Endothelial cell of umbilical vein (primary cell): ENCODE measurements at regions not wholly inside any gene's neighbourhood (a gene's known extent, or its start where the extent isn't known, plus 50 kb on each side); places are given as distances from the start of the nearest gene placed in this dataset.

Experiments used
- BruUV-seq: library from RNA; stranded (reverse); fragments of 400-500 nt; replicated peaks from 2 replicates; lab custom pipeline; 2021; lab: Mats Ljungman, UMichigan
- CTCF ChIA-PET: fragments of 300-600, 350-600 bp; sonication (Branson Sonifier 250); formaldehyde crosslinking; loops from one replicate; lab custom pipeline; 2021; ENCODE audit warnings: antibody characterized with exemption, inconsistent platforms; lab: Charles Lee
- POLR2A ChIA-PET: fragments of 300-600, 350-600 bp; sonication (Branson Sonifier 250); formaldehyde crosslinking; loops from one replicate; lab custom pipeline; 2021; ENCODE audit warnings: antibody characterized with exemption, inconsistent platforms; lab: Charles Lee
- DNase-seq: peaks from one replicate; pipeline ENCODE4 v3.0.0-alpha.2; 2011; ENCODE audit warnings: low read depth, low spot score
- FAIRE-seq: peaks from 2 replicates; lab custom pipeline; 2011; peaks lifted over from hg19 to GRCh38; lab: Jason Lieb, UNC
- H2AFZ ChIP-seq: 2 replicates; pipeline ENCODE4 v1.6.0; 2012; ENCODE audit warnings: low read depth, low read length, control low read depth, inconsistent platforms
- H3K27ac ChIP-seq: 2 replicates; pipeline ENCODE4 v1.5.1; 2011; ENCODE audit warnings: low read depth, mild to moderate bottlenecking, control low read depth, low read length, moderate library complexity; ENCODE audit not compliant: insufficient read depth
- H3K27me3 ChIP-seq, 2 experiments: 2 replicates each; pipeline versions ENCODE4 v1.6.0 to v1.6.1; 2011; ENCODE audit warnings: low read length in 2 of 2, mixed read lengths in 1 of 2; ENCODE audit not compliant: control insufficient read depth in 2 of 2, insufficient read depth in 2 of 2
- H3K36me3 ChIP-seq, 2 experiments: 2 replicates in 1 of 2; 3 replicates in 1 of 2; pipeline ENCODE4 v1.5.1; 2011; ENCODE audit warnings: low read length in 2 of 2, mild to moderate bottlenecking in 1 of 2, moderate library complexity in 1 of 2; ENCODE audit not compliant: control insufficient read depth in 2 of 2, insufficient read depth in 2 of 2; ENCODE audit errors: extremely low read depth in 1 of 2
- H3K4me1 ChIP-seq: 3 replicates; pipeline ENCODE4 v1.5.1; 2011; ENCODE audit warnings: mild to moderate bottlenecking, low read length; ENCODE audit not compliant: control insufficient read depth, insufficient read depth; ENCODE audit errors: extremely low read depth
- H3K4me2 ChIP-seq: 2 replicates; pipeline ENCODE4 v1.6.1; 2011; ENCODE audit warnings: low read length, control low read depth, mixed read lengths; ENCODE audit not compliant: insufficient read depth
- H3K4me3 ChIP-seq, 3 experiments: fragments of 200-600 bp in 1 of 3; sonication (generic), shearing (Covaris generic) in 1 of 3; replicated peaks in 1 of 3; 2 replicates each; pipeline ENCODE4 v1.5.1; 2011 to 2016; ENCODE audit warnings: control low read depth in 3 of 3, low read length in 3 of 3, mild to moderate bottlenecking in 2 of 3, inconsistent platforms in 1 of 3, low read depth in 1 of 3, moderate library complexity in 1 of 3; ENCODE audit not compliant: insufficient read depth in 1 of 3
- H3K79me2 ChIP-seq: 2 replicates; pipeline ENCODE4 v1.6.0; 2012; ENCODE audit warnings: low read length, inconsistent platforms; ENCODE audit not compliant: control insufficient read depth, insufficient read depth
- H3K9ac ChIP-seq: replicated peaks from 2 replicates; pipeline ENCODE3; 2011; ENCODE audit warnings: low read length, control low read depth; ENCODE audit not compliant: insufficient read depth; ENCODE audit errors: extremely low read depth
- H3K9me1 ChIP-seq: replicated peaks from 3 replicates; pipeline ENCODE4 v1.6.0; 2011; ENCODE audit warnings: mild to moderate bottlenecking, low read length; ENCODE audit not compliant: control insufficient read depth, insufficient read depth; ENCODE audit errors: extremely low read depth
- H3K9me3 ChIP-seq: replicated peaks from 2 replicates; pipeline ENCODE4 v1.5.1; 2012; ENCODE audit warnings: low read length, inconsistent platforms; ENCODE audit not compliant: control insufficient read depth, insufficient read depth
- H4K20me1 ChIP-seq: replicated peaks from 2 replicates; pipeline ENCODE3; 2011; ENCODE audit warnings: mild to moderate bottlenecking, low read length; ENCODE audit not compliant: control insufficient read depth, insufficient read depth; ENCODE audit errors: extremely low read depth
- EZH2 ChIP-seq: IDR thresholded peaks from 2 replicates; pipeline ENCODE4 v1.6.1; 2012; ENCODE audit warnings: borderline replicate concordance, low read depth, mild to moderate bottlenecking, moderate library complexity, low read length, inconsistent platforms; ENCODE audit not compliant: severe bottlenecking
- FOS ChIP-seq: IDR thresholded peaks from 2 replicates; pipeline ENCODE4 v1.6.1; 2011; ENCODE audit warnings: mild to moderate bottlenecking, low read length, moderate library complexity, borderline replicate concordance; ENCODE audit not compliant: insufficient read depth
- GATA2 ChIP-seq: IDR thresholded peaks from 2 replicates; pipeline ENCODE4 v1.7.0; 2011; ENCODE audit warnings: low read depth, mild to moderate bottlenecking, moderate library complexity, mixed read lengths, low read length; ENCODE audit not compliant: insufficient read length, insufficient read depth
- JUN ChIP-seq: IDR thresholded peaks from 2 replicates; pipeline ENCODE4 v1.6.1; 2011; ENCODE audit warnings: borderline replicate concordance, low read depth; ENCODE audit not compliant: insufficient read length, insufficient read depth
- MYC ChIP-seq: IDR thresholded peaks from one replicate; pipeline ENCODE4 v1.6.1; 2011; ENCODE audit warnings: mild to moderate bottlenecking, low read depth, low read length
- POLR2A ChIP-seq: IDR thresholded peaks from 2 replicates; pipeline ENCODE4 v1.6.1; 2012; ENCODE audit warnings: low read depth, mild to moderate bottlenecking, control low read depth, low read length
- POLR2AphosphoS5 ChIP-seq: IDR thresholded peaks from 2 replicates; pipeline ENCODE4 v1.6.1; 2012; ENCODE audit warnings: low read depth, mild to moderate bottlenecking, control low read depth, low read length, moderate library complexity; ENCODE audit not compliant: insufficient read depth
- dilution Hi-C: fragments of 300-500 bp; cut with MboI; formaldehyde crosslinking; loops from one replicate; pipeline ENCODE4 v1.15.0; 2019; ENCODE audit warnings: low sequenced_read_pairs; ENCODE audit not compliant: extremely low pct_ligation_motif_present
- intact Hi-C: fragments of 100-400 bp; cut with micrococcal nuclease; formaldehyde crosslinking; loops from one replicate; pipeline ENCODE4 v1.10.0; 2022
- TF ChIP-seq, protein P1 (sequence below), 2 donors: IDR thresholded peaks; 1 replicate in 1 of 2; 2 replicates in 1 of 2; pipeline ENCODE4 v1.5.1; 2011; ENCODE audit warnings: low read length in 2 of 2, mild to moderate bottlenecking in 2 of 2, moderate library complexity in 2 of 2, control low read depth in 1 of 2, inconsistent platforms in 1 of 2, low read depth in 1 of 2; ENCODE audit not compliant: insufficient read depth in 1 of 2; ENCODE audit errors: extremely low read depth in 1 of 2
- TF ChIP-seq, protein P2 (sequence below): IDR thresholded peaks from 2 replicates; pipeline ENCODE4 v1.6.1; 2011; ENCODE audit not compliant: insufficient read depth, insufficient read length

DNA sequence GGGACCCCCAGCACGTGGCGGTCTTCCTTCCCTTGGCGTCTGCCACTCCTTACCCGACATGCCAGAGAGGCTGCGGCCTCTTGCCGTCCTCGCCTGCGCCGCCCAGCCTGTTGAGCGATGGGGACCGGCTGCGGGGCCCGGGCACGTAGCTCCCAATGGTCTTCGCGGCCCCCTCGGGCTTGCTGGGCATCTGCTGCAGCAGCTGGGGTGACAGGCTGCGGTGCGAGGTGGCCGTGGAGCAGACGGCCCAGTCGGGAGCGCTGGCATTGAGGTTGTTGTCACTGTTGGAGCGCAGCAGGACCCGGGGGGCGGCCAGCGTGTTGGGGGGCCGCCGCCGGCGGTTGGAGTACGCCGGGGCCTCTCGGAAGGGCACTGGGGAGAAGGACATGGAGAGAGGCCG lies 422.0 kb downstream of the CTTN start:
- no TSS peak for BruUV-seq
- Histone ChIP-seq H3K4me2 (no peak overlapping the region), H3K4me1 (no peaks in the 10 kb centered on the region), H3K9me3 (no peaks in the 10 kb centered on the region), H3K9me1 (no peaks in the 10 kb centered on the region), H3K27ac (no peak overlapping the region), H3K4me3 (no peak overlapping the region), H3K27me3 (no peaks in the 10 kb centered on the region), H4K20me1 (no peaks in the 10 kb centered on the region), H3K36me3 (no peaks in the 10 kb centered on the region), H2AFZ (no peak overlapping the region), H3K9ac (no peak overlapping the region), H3K79me2 (no peaks in the 10 kb centered on the region)
- intact Hi-C loops = no loop called here
- CTCF ChIA-PET = no interaction called here
- FAIRE-seq (no peak), DNase-seq (no peak)
- POLR2A ChIA-PET = no interaction called here
- dilution Hi-C loops = no loop called here
- no peak for TF ChIP-seq POLR2A
- TF ChIP-seq, protein P1, sequence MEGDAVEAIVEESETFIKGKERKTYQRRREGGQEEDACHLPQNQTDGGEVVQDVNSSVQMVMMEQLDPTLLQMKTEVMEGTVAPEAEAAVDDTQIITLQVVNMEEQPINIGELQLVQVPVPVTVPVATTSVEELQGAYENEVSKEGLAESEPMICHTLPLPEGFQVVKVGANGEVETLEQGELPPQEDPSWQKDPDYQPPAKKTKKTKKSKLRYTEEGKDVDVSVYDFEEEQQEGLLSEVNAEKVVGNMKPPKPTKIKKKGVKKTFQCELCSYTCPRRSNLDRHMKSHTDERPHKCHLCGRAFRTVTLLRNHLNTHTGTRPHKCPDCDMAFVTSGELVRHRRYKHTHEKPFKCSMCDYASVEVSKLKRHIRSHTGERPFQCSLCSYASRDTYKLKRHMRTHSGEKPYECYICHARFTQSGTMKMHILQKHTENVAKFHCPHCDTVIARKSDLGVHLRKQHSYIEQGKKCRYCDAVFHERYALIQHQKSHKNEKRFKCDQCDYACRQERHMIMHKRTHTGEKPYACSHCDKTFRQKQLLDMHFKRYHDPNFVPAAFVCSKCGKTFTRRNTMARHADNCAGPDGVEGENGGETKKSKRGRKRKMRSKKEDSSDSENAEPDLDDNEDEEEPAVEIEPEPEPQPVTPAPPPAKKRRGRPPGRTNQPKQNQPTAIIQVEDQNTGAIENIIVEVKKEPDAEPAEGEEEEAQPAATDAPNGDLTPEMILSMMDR (IDR thresholded peaks at IDR 0.05; ENCODE audit: extremely low read depth in 1 of 2, insufficient read depth in 1 of 2, low read depth in 1 of 2, low read length in 2 of 2) = no peak
- TF ChIP-seq, protein P2, sequence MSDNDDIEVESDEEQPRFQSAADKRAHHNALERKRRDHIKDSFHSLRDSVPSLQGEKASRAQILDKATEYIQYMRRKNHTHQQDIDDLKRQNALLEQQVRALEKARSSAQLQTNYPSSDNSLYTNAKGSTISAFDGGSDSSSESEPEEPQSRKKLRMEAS = no peak
- no peak for TF ChIP-seq FOS
- TF ChIP-seq GATA2 = no peak
- TF ChIP-seq EZH2 = no peak
- no peak for TF ChIP-seq MYC
- no peak for TF ChIP-seq JUN
- no peak for TF ChIP-seq POLR2AphosphoS5
